ENCODE measurements at regions not wholly inside any gene's neighbourhood (a gene's known extent, or its start where the extent isn't known, plus 50 kb on each side); places are given as distances from the start of the nearest gene placed in this dataset.
A peak's percentile ranks its signal among the peaks of the same experiment; 100 is the strongest.

GRCh38 chr11:97982512-97982911 is 1038.2 kb upstream of the CNTN5 start:
- in situ Hi-C loops (cut with HindIII; ENCODE audit: low pct_unique_long_range_greater_than_20kb, low sequenced_read_pairs): no loop called here
- TF ChIP-seq JUND (IDR thresholded peaks at IDR 0.05; ENCODE audit: low read depth): no peak
- DNase-seq (ENCODE audit: low read depth in 1 of 2, low spot score in 1 of 2): no peak

- in situ Hi-C loops (cut with HindIII; ENCODE audit: low pct_unique_long_range_greater_than_20kb, low sequenced_read_pairs): no loop called here
- DNase-seq (ENCODE audit: low read depth in 1 of 2, low spot score in 1 of 2): no peak
- no peak for TF ChIP-seq JUND (IDR thresholded peaks at IDR 0.05; ENCODE audit: low read depth)
These were observed 1031.6 kb upstream of the CNTN5 start for GRCh38 chr11:97989121-97989520.

GRCh38 chr11:97990162-97990920 is 1030.4 kb upstream of the CNTN5 start:
- peak in 1 of 2 experiments; percentile 30 for DNase-seq (ENCODE audit: low read depth in 1 of 2, low spot score in 1 of 2)
- in situ Hi-C loops (cut with HindIII; ENCODE audit: low pct_unique_long_range_greater_than_20kb, low sequenced_read_pairs): no loop called here
- no peak for TF ChIP-seq JUND (IDR thresholded peaks at IDR 0.05; ENCODE audit: low read depth)

- no peak for DNase-seq (ENCODE audit: low read depth in 1 of 2, low spot score in 1 of 2)
- TF ChIP-seq JUND (IDR thresholded peaks at IDR 0.05; ENCODE audit: low read depth): no peak
- in situ Hi-C loops (cut with HindIII; ENCODE audit: low pct_unique_long_range_greater_than_20kb, low sequenced_read_pairs): no loop called here
These were observed 1027.2 kb upstream of the CNTN5 start for GRCh38 chr11:97993562-97993961.

- in situ Hi-C loops (cut with HindIII; ENCODE audit: low pct_unique_long_range_greater_than_20kb, low sequenced_read_pairs): no loop called here
- DNase-seq (ENCODE audit: low read depth in 1 of 2, low spot score in 1 of 2): no peak
- TF ChIP-seq JUND (IDR thresholded peaks at IDR 0.05; ENCODE audit: low read depth): no peak
These were observed 1024.9 kb upstream of the CNTN5 start for GRCh38 chr11:97995874-97996273.

GRCh38 chr11:97996762-97997161 is 1024.0 kb upstream of the CNTN5 start:
- DNase-seq (ENCODE audit: low read depth in 1 of 2, low spot score in 1 of 2): no peak
- TF ChIP-seq JUND (IDR thresholded peaks at IDR 0.05; ENCODE audit: low read depth): no peak
- in situ Hi-C loops (cut with HindIII; ENCODE audit: low pct_unique_long_range_greater_than_20kb, low sequenced_read_pairs): no loop called here

GRCh38 chr11:98003606-98004371 is 1017.0 kb upstream of the CNTN5 start:
- in situ Hi-C loops (cut with HindIII; ENCODE audit: low pct_unique_long_range_greater_than_20kb, low sequenced_read_pairs): no loop called here
- DNase-seq (ENCODE audit: low read depth in 1 of 2, low spot score in 1 of 2): no peak
- no peak for TF ChIP-seq JUND (IDR thresholded peaks at IDR 0.05; ENCODE audit: low read depth)

GRCh38 chr11:98007072-98007471 is 1013.7 kb upstream of the CNTN5 start:
- in situ Hi-C loops (cut with HindIII; ENCODE audit: low pct_unique_long_range_greater_than_20kb, low sequenced_read_pairs): no loop called here
- TF ChIP-seq JUND (IDR thresholded peaks at IDR 0.05; ENCODE audit: low read depth): no peak
- DNase-seq (ENCODE audit: low read depth in 1 of 2, low spot score in 1 of 2): no peak

- TF ChIP-seq JUND (IDR thresholded peaks at IDR 0.05; ENCODE audit: low read depth): no peak
- DNase-seq (ENCODE audit: low read depth in 1 of 2, low spot score in 1 of 2): no peak
- in situ Hi-C loops (cut with HindIII; ENCODE audit: low pct_unique_long_range_greater_than_20kb, low sequenced_read_pairs): no loop called here
These were observed 993.1 kb upstream of the CNTN5 start for GRCh38 chr11:98027652-98028051.

- no peak for TF ChIP-seq JUND (IDR thresholded peaks at IDR 0.05; ENCODE audit: low read depth)
- DNase-seq (ENCODE audit: low read depth in 1 of 2, low spot score in 1 of 2): no peak
- in situ Hi-C loops (cut with HindIII; ENCODE audit: low pct_unique_long_range_greater_than_20kb, low sequenced_read_pairs): no loop called here
These were observed 990.9 kb upstream of the CNTN5 start for GRCh38 chr11:98029832-98030231.

- in situ Hi-C loops (cut with HindIII; ENCODE audit: low pct_unique_long_range_greater_than_20kb, low sequenced_read_pairs): no loop called here
- no peak for TF ChIP-seq JUND (IDR thresholded peaks at IDR 0.05; ENCODE audit: low read depth)
- DNase-seq (ENCODE audit: low read depth in 1 of 2, low spot score in 1 of 2): no peak
These were observed 983.9 kb upstream of the CNTN5 start for GRCh38 chr11:98036810-98037209.

- no peak for DNase-seq (ENCODE audit: low read depth in 1 of 2, low spot score in 1 of 2)
- TF ChIP-seq JUND (IDR thresholded peaks at IDR 0.05; ENCODE audit: low read depth): no peak
- in situ Hi-C loops (cut with HindIII; ENCODE audit: low pct_unique_long_range_greater_than_20kb, low sequenced_read_pairs): no loop called here
These were observed 980.5 kb upstream of the CNTN5 start for GRCh38 chr11:98040061-98040808.

- in situ Hi-C loops (cut with HindIII; ENCODE audit: low pct_unique_long_range_greater_than_20kb, low sequenced_read_pairs): no loop called here
- DNase-seq (ENCODE audit: low read depth in 1 of 2, low spot score in 1 of 2): no peak
- TF ChIP-seq JUND (IDR thresholded peaks at IDR 0.05; ENCODE audit: low read depth): no peak
These were observed 973.1 kb upstream of the CNTN5 start for GRCh38 chr11:98047647-98048046.

Measured in T47D (cell line).